ENCODE measurements at regions not wholly inside any gene's neighbourhood (a gene's known extent, or its start where the extent isn't known, plus 50 kb on each side); places are given as distances from the start of the nearest gene placed in this dataset.

- 76 to 81% methylated on average over 36 to 37 of the region's 37 CpGs for WGBS, 2 donors
- intact Hi-C loops (cut with DNase I) = no loop called here
- H3K27ac ChIP-seq = no peak overlapping the region
- H3K27me3 ChIP-seq = no peaks in the 10 kb centered on the region
- H3K9me3 ChIP-seq = no peaks in the 10 kb centered on the region
- no peaks in the 10 kb centered on the region for H3K36me3 ChIP-seq
- DNase-seq = peak in 2 of 6 donors; percentile 19 to 27
- no peak for TF ChIP-seq CTCF (IDR thresholded peaks at IDR 0.05)
- no peak for ATAC-seq
- no peak overlapping the region for H3K4me3 ChIP-seq
- H3K4me1 ChIP-seq = no peaks in the 10 kb centered on the region
- FAIRE-seq = no peak
Observed at GRCh38 chr16:86087011-86087895, 188.3 kb downstream of the IRF8 start.

GRCh38 chr16:86087896-86088230 is 188.9 kb downstream of the IRF8 start:
- WGBS, 2 donors = 41 to 42% methylated on average over 11 of the region's 11 CpGs
- H3K36me3 ChIP-seq = no peaks in the 10 kb centered on the region
- intact Hi-C loops (cut with DNase I) = no loop called here
- no peaks in the 10 kb centered on the region for H3K4me1 ChIP-seq
- H3K27ac ChIP-seq = no peak overlapping the region
- no peaks in the 10 kb centered on the region for H3K9me3 ChIP-seq
- DNase-seq (peak in 1 of 6 donors; percentile 27), FAIRE-seq (no peak), ATAC-seq (no peak)
- no peaks in the 10 kb centered on the region for H3K27me3 ChIP-seq
- no peak overlapping the region for H3K4me3 ChIP-seq
- TF ChIP-seq CTCF (IDR thresholded peaks at IDR 0.05) = no peak

DNA sequence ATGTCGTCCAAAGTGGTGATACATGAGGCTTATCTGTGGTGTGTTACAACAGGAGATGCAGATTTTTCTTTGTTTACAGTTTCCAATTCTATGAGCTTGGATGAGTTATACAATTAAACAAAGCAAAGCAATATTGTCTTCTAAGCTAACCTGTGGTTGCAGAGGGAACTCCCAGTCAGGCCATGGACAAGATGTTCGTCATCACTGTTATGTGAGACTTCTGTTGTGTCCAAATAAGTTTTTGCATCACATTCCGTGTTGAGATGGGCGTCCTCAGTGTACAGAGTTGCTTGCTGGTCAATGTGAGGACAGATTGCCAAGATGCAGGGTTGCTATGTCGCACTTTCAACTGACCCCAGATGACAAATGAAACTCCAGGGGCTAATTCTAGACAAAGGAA is 189.3 kb downstream of the IRF8 start:
- Histone ChIP-seq H3K27ac (no peak overlapping the region), H3K9me3 (no peaks in the 10 kb centered on the region), H3K36me3 (no peaks in the 10 kb centered on the region), H3K4me3 (no peak overlapping the region), H3K27me3 (no peaks in the 10 kb centered on the region), H3K4me1 (no peaks in the 10 kb centered on the region)
- ATAC-seq = no peak
- 47 to 66% methylated on average over 5 of the region's 5 CpGs for WGBS, 2 donors
- no peak for TF ChIP-seq CTCF (IDR thresholded peaks at IDR 0.05)
- DNase-seq = peak in 1 of 6 donors; percentile 1
- intact Hi-C loops (cut with DNase I) = no loop called here
- FAIRE-seq = no peak

- no peak overlapping the region for H3K27ac ChIP-seq
- DNase-seq (peak in 1 of 6 donors; percentile 24), ATAC-seq (no peak), FAIRE-seq (no peak)
- H3K27me3 ChIP-seq = no peaks in the 10 kb centered on the region
- H3K4me3 ChIP-seq = no peak overlapping the region
- H3K4me1 ChIP-seq = no peaks in the 10 kb centered on the region
- TF ChIP-seq CTCF (IDR thresholded peaks at IDR 0.05) = no peak
- 64 to 81% methylated on average over 9 of the region's 9 CpGs for WGBS, 2 donors
- H3K9me3 ChIP-seq = no peaks in the 10 kb centered on the region
- intact Hi-C loops (cut with DNase I) = no loop called here
- no peaks in the 10 kb centered on the region for H3K36me3 ChIP-seq
Observed at GRCh38 chr16:86088816-86089215, 189.9 kb downstream of the IRF8 start.

DNA sequence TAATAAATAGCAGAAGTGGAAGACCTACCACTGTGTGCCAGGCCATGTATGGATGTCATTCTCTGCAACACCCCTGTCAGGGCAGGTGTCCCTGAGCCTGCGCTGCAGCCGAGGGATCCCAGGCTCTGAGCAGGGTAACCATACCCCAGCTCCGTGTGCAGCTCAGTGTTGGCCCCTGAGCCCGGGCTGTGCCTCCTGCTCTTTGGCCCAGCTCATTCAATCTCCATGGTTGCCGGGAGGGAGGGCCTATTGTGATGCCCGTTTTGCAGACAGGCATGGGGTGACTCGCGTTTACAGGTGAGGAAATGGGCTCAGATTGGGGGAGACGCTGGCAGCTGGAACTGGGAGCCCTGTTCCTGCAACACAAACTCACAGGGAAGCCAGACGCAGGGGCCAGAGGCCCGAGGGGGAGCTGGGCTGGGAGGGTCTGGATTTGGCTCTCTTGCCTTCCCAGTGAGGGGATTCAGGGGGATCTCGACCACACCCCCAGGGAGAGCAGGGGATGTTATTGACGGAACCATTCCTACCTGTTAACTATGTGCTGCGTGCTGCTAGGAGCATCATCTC is 190.5 kb downstream of the IRF8 start:
- 57 to 64% methylated on average over 14 of the region's 14 CpGs for WGBS, 2 donors
- intact Hi-C loops (cut with DNase I) = no loop called here
- Histone ChIP-seq H3K27ac (no peak overlapping the region), H3K4me1 (no peaks in the 10 kb centered on the region), H3K36me3 (no peaks in the 10 kb centered on the region), H3K4me3 (no peak overlapping the region), H3K9me3 (no peaks in the 10 kb centered on the region), H3K27me3 (no peaks in the 10 kb centered on the region)
- FAIRE-seq = no peak
- no peak for TF ChIP-seq CTCF (IDR thresholded peaks at IDR 0.05)
- no peak for ATAC-seq
- DNase-seq = peak in 1 of 6 donors; percentile 23

Data from pancreas (tissue), 10 donors.